ENCODE measurements at regions not wholly inside any gene's neighbourhood (a gene's known extent, or its start where the extent isn't known, plus 50 kb on each side); places are given as distances from the start of the nearest gene placed in this dataset.
"Not testable (repeated sequence)": the region's sequence is repeated elsewhere in the genome, so short reads cannot be mapped to it uniquely, and the experiment has no call there.

GRCh38 chr6:28816909-28817807 is 106.6 kb downstream of the TRIM27 start:
- WGBS, 2 donors = 6 to 7% methylated on average over 27 of the region's 27 CpGs
- H3K36me3 ChIP-seq (ENCODE audit: control insufficient read depth in 2 of 2, insufficient read depth in 2 of 2, low read length in 1 of 2) = no peaks in the 10 kb centered on the region
- H3K27me3 ChIP-seq (ENCODE audit: control insufficient read depth in 1 of 2, insufficient read depth in 2 of 2, low read length in 2 of 2) = peaks cover 16 to 32% of the 10 kb centered on the region in 2 donors
- H3K4me1 ChIP-seq (ENCODE audit: control insufficient read depth in 2 of 2, insufficient read depth in 2 of 2, low read length in 1 of 2) = no peaks in the 10 kb centered on the region
- H3K27ac ChIP-seq (ENCODE audit: low read depth in 2 of 2, low read length in 1 of 2) = no peak overlapping the region
- peaks cover 0 to 7% of the 10 kb centered on the region in 2 donors for H3K9me3 ChIP-seq (ENCODE audit: control insufficient read depth in 2 of 2, insufficient read depth in 1 of 2, low read depth in 1 of 2, low read length in 1 of 2)
- H3K4me3 ChIP-seq (ENCODE audit: low read depth in 1 of 2, low read length in 2 of 2) = peak overlapping the region in 1 of 2 donors; percentile 12

GRCh38 chr6:28817808-28818145 is 106.0 kb downstream of the TRIM27 start:
- Histone ChIP-seq H3K4me3 (ENCODE audit: low read depth in 1 of 2, low read length in 2 of 2) (no peak overlapping the region), H3K27ac (ENCODE audit: low read depth in 2 of 2, low read length in 1 of 2) (no peak overlapping the region), H3K4me1 (ENCODE audit: control insufficient read depth in 2 of 2, insufficient read depth in 2 of 2, low read length in 1 of 2) (no peaks in the 10 kb centered on the region), H3K27me3 (ENCODE audit: control insufficient read depth in 1 of 2, insufficient read depth in 2 of 2, low read length in 2 of 2) (peaks cover 16 to 30% of the 10 kb centered on the region in 2 donors), H3K9me3 (ENCODE audit: control insufficient read depth in 2 of 2, insufficient read depth in 1 of 2, low read depth in 1 of 2, low read length in 1 of 2) (peaks cover 0 to 7% of the 10 kb centered on the region in 2 donors), H3K36me3 (ENCODE audit: control insufficient read depth in 2 of 2, insufficient read depth in 2 of 2, low read length in 1 of 2) (no peaks in the 10 kb centered on the region)
- WGBS, 2 donors = 11 to 12% methylated on average over 7 of the region's 7 CpGs

- H3K27ac ChIP-seq (ENCODE audit: low read depth in 2 of 2, low read length in 1 of 2) = no peak overlapping the region
- peaks cover 5 to 13% of the 10 kb centered on the region in 2 donors for H3K27me3 ChIP-seq (ENCODE audit: control insufficient read depth in 1 of 2, insufficient read depth in 2 of 2, low read length in 2 of 2)
- H3K36me3 ChIP-seq (ENCODE audit: control insufficient read depth in 2 of 2, insufficient read depth in 2 of 2, low read length in 1 of 2) = no peaks in the 10 kb centered on the region
- H3K9me3 ChIP-seq (ENCODE audit: control insufficient read depth in 2 of 2, insufficient read depth in 1 of 2, low read depth in 1 of 2, low read length in 1 of 2) = no peaks in the 10 kb centered on the region
- no peaks in the 10 kb centered on the region for H3K4me1 ChIP-seq (ENCODE audit: control insufficient read depth in 2 of 2, insufficient read depth in 2 of 2, low read length in 1 of 2)
- no peak overlapping the region for H3K4me3 ChIP-seq (ENCODE audit: low read depth in 1 of 2, low read length in 2 of 2)
- WGBS, 2 donors = 4 to 6% methylated on average over 34 of the region's 34 CpGs
Observed at GRCh38 chr6:28824793-28825731, 98.7 kb downstream of the TRIM27 start.

- no peak overlapping the region for H3K27ac ChIP-seq (ENCODE audit: low read depth in 2 of 2, low read length in 1 of 2)
- H3K27me3 ChIP-seq (ENCODE audit: control insufficient read depth in 1 of 2, insufficient read depth in 2 of 2, low read length in 2 of 2) = peaks cover 5 to 13% of the 10 kb centered on the region in 2 donors
- H3K4me1 ChIP-seq (ENCODE audit: control insufficient read depth in 2 of 2, insufficient read depth in 2 of 2, low read length in 1 of 2) = no peaks in the 10 kb centered on the region
- WGBS, 2 donors = 17 to 23% methylated on average over 16 of the region's 16 CpGs
- no peaks in the 10 kb centered on the region for H3K9me3 ChIP-seq (ENCODE audit: control insufficient read depth in 2 of 2, insufficient read depth in 1 of 2, low read depth in 1 of 2, low read length in 1 of 2)
- H3K4me3 ChIP-seq (ENCODE audit: low read depth in 1 of 2, low read length in 2 of 2) = no peak overlapping the region
- H3K36me3 ChIP-seq (ENCODE audit: control insufficient read depth in 2 of 2, insufficient read depth in 2 of 2, low read length in 1 of 2) = no peaks in the 10 kb centered on the region
Observed at GRCh38 chr6:28825732-28826293, 98.0 kb downstream of the TRIM27 start.

GRCh38 chr6:28831683-28832082 is 92.1 kb downstream of the TRIM27 start:
- not testable (repeated sequence) for H3K4me3 ChIP-seq (ENCODE audit: low read depth in 1 of 2, low read length in 2 of 2); H3K27me3 ChIP-seq (ENCODE audit: control insufficient read depth in 1 of 2, insufficient read depth in 2 of 2, low read length in 2 of 2); H3K36me3 ChIP-seq (ENCODE audit: control insufficient read depth in 2 of 2, insufficient read depth in 2 of 2, low read length in 1 of 2); H3K27ac ChIP-seq (ENCODE audit: low read depth in 2 of 2, low read length in 1 of 2); H3K9me3 ChIP-seq (ENCODE audit: control insufficient read depth in 2 of 2, insufficient read depth in 1 of 2, low read depth in 1 of 2, low read length in 1 of 2); H3K4me1 ChIP-seq (ENCODE audit: control insufficient read depth in 2 of 2, insufficient read depth in 2 of 2, low read length in 1 of 2)
- 82 to 88% methylated on average over 6 of the region's 6 CpGs for WGBS, 2 donors

- not testable (repeated sequence) for H3K27me3 ChIP-seq (ENCODE audit: control insufficient read depth in 1 of 2, insufficient read depth in 2 of 2, low read length in 2 of 2); H3K4me3 ChIP-seq (ENCODE audit: low read depth in 1 of 2, low read length in 2 of 2); H3K9me3 ChIP-seq (ENCODE audit: control insufficient read depth in 2 of 2, insufficient read depth in 1 of 2, low read depth in 1 of 2, low read length in 1 of 2); H3K27ac ChIP-seq (ENCODE audit: low read depth in 2 of 2, low read length in 1 of 2); H3K4me1 ChIP-seq (ENCODE audit: control insufficient read depth in 2 of 2, insufficient read depth in 2 of 2, low read length in 1 of 2); H3K36me3 ChIP-seq (ENCODE audit: control insufficient read depth in 2 of 2, insufficient read depth in 2 of 2, low read length in 1 of 2)
- 36 to 47% methylated on average over 21 of the region's 21 CpGs for WGBS, 2 donors
Observed at GRCh38 chr6:28836703-28837102, 87.1 kb downstream of the TRIM27 start.

GRCh38 chr6:28838289-28838633 is 85.5 kb downstream of the TRIM27 start:
- Histone ChIP-seq H3K27ac (ENCODE audit: low read depth in 2 of 2, low read length in 1 of 2) (peak overlapping the region in 1 of 2 donors; percentile 71), H3K4me3 (ENCODE audit: low read depth in 1 of 2, low read length in 2 of 2) (peak overlapping the region; percentile 60 to 72), H3K9me3 (ENCODE audit: control insufficient read depth in 2 of 2, insufficient read depth in 1 of 2, low read depth in 1 of 2, low read length in 1 of 2) (no peaks in the 10 kb centered on the region), H3K27me3 (ENCODE audit: control insufficient read depth in 1 of 2, insufficient read depth in 2 of 2, low read length in 2 of 2) (no peaks in the 10 kb centered on the region), H3K4me1 (ENCODE audit: control insufficient read depth in 2 of 2, insufficient read depth in 2 of 2, low read length in 1 of 2) (peaks cover 0 to 2% of the 10 kb centered on the region in 2 donors), H3K36me3 (ENCODE audit: control insufficient read depth in 2 of 2, insufficient read depth in 2 of 2, low read length in 1 of 2) (no peaks in the 10 kb centered on the region)
- WGBS, 2 donors = 1% methylated on average over 11 of the region's 11 CpGs

GRCh38 chr6:28838634-28839442 is 84.9 kb downstream of the TRIM27 start:
- H3K27ac ChIP-seq (ENCODE audit: low read depth in 2 of 2, low read length in 1 of 2) = peak overlapping the region; percentile 71
- H3K27me3 ChIP-seq (ENCODE audit: control insufficient read depth in 1 of 2, insufficient read depth in 2 of 2, low read length in 2 of 2) = no peaks in the 10 kb centered on the region
- 0 to 1% methylated on average over 43 of the region's 43 CpGs for WGBS, 2 donors
- peaks cover 0 to 2% of the 10 kb centered on the region in 2 donors for H3K4me1 ChIP-seq (ENCODE audit: control insufficient read depth in 2 of 2, insufficient read depth in 2 of 2, low read length in 1 of 2)
- H3K9me3 ChIP-seq (ENCODE audit: control insufficient read depth in 2 of 2, insufficient read depth in 1 of 2, low read depth in 1 of 2, low read length in 1 of 2) = no peaks in the 10 kb centered on the region
- H3K4me3 ChIP-seq (ENCODE audit: low read depth in 1 of 2, low read length in 2 of 2) = peak overlapping the region; percentile 60 to 72
- H3K36me3 ChIP-seq (ENCODE audit: control insufficient read depth in 2 of 2, insufficient read depth in 2 of 2, low read length in 1 of 2) = no peaks in the 10 kb centered on the region
